A549 (cell line): ENCODE measurements at regions not wholly inside any gene's neighbourhood (a gene's known extent, or its start where the extent isn't known, plus 50 kb on each side); places are given as distances from the start of the nearest gene placed in this dataset.

Experiments
- ATAC-seq, 2 experiments: fragments of 200-7000 bp in 1 of 2; fragments of >200 bp in 1 of 2; cut with Nextera tagmentation in 1 of 2; cut with Tn5 transposase in 1 of 2; 3 replicates each; pipeline versions ENCODE4 v1.8.0 to v1.9.1; 2018 to 2020; ENCODE audit warnings: mild to moderate bottlenecking in 1 of 2, moderate library complexity in 1 of 2
- CTCF ChIA-PET: fragments of 300-600 bp; sonication (Branson Sonifier 250); formaldehyde crosslinking; extraction: SDS; loops from one replicate; lab custom pipeline; 2021; ENCODE audit warnings: antibody characterized with exemption, inconsistent platforms; lab: Yijun Ruan, JAX
- POLR2A ChIA-PET: fragments of 350-600 bp; formaldehyde crosslinking; extraction: SDS; loops from one replicate; lab custom pipeline; 2021; ENCODE audit warnings: antibody characterized with exemption, inconsistent platforms; lab: Yijun Ruan, JAX
- DNase-seq, 2 experiments: peaks; one replicate each; pipeline versions ENCODE4 v3.0.0 to v3.0.0-alpha.2; 2011 to 2016; ENCODE audit warnings: low read depth in 1 of 2, low spot score in 1 of 2
- FAIRE-seq: peaks from 2 replicates; lab custom pipeline; 2011; peaks lifted over from hg19 to GRCh38; lab: Jason Lieb, UNC
- H3K27ac ChIP-seq, 2 experiments: fragments of >200 bp; sonication (Bioruptor Twin); formaldehyde crosslinking; 3 replicates each; pipeline ENCODE4 v1.5.1; 2016 to 2017
- H3K4me1 ChIP-seq: fragments of >200 bp; sonication (Bioruptor Twin); formaldehyde crosslinking; 3 replicates; pipeline ENCODE4 v1.6.1; 2016
- H3K4me2 ChIP-seq: fragments of >200 bp; sonication (Bioruptor Twin); formaldehyde crosslinking; 3 replicates; pipeline ENCODE4 v1.6.1; 2016
- H3K4me3 ChIP-seq: fragments of >200 bp; sonication (Bioruptor Twin); formaldehyde crosslinking; 3 replicates; pipeline ENCODE4 v1.5.1; 2016
- H3K9me3 ChIP-seq: fragments of >200 bp; sonication (Bioruptor Twin); formaldehyde crosslinking; 3 replicates; pipeline ENCODE4 v1.6.1; 2016
- ATOH8 ChIP-seq: fragments of 250-450 bp; sonication (Bioruptor Pico); IDR thresholded peaks from 2 replicates; pipeline ENCODE4 v1.5.0; 2020; ENCODE audit warnings: low read depth, mild to moderate bottlenecking, moderate library complexity
- CBX8 ChIP-seq: fragments of 200-600 bp; sonication (generic); IDR thresholded peaks from 2 replicates; pipeline ENCODE4 v1.6.1; 2016
- EP300 ChIP-seq, 2 experiments: fragments of >200 bp; sonication (Bioruptor Twin); formaldehyde crosslinking; IDR thresholded peaks; 2 replicates in 1 of 2; 3 replicates in 1 of 2; pipeline ENCODE4 v1.6.1; 2016 to 2017
- ESRRA ChIP-seq: fragments of 150-350 bp; IDR thresholded peaks from 2 replicates; pipeline ENCODE4 v1.6.1; 2014; ENCODE audit warnings: mild to moderate bottlenecking, low read length, borderline replicate concordance
- FOSB ChIP-seq: fragments of 250-450 bp; sonication (Bioruptor Pico); IDR thresholded peaks from 2 replicates; pipeline ENCODE4 v1.5.0; 2020; ENCODE audit warnings: mild to moderate bottlenecking, moderate library complexity
- FOSL2 ChIP-seq, 2 experiments: fragments of 450-650 bp in 1 of 2; fragments of >200 bp in 1 of 2; sonication (Bioruptor Twin) in 1 of 2; formaldehyde crosslinking; IDR thresholded peaks; 2 replicates each; pipeline versions ENCODE4 v1.5.0 to v1.6.1; 2016 to 2020; ENCODE audit warnings: mild to moderate bottlenecking in 1 of 2, moderate library complexity in 1 of 2
- FOXS1 ChIP-seq: fragments of 250-450 bp; sonication (Bioruptor Pico); IDR thresholded peaks from 2 replicates; pipeline ENCODE4 v1.5.0; 2020; ENCODE audit warnings: mild to moderate bottlenecking, moderate library complexity
- GATA3 ChIP-seq: IDR thresholded peaks from 2 replicates; pipeline ENCODE4 v1.6.1; 2012; ENCODE audit warnings: borderline replicate concordance
- HDAC2 ChIP-seq: fragments of 200-600 bp; sonication (generic); IDR thresholded peaks from 2 replicates; pipeline ENCODE4 v1.6.1; 2016
- HOXB13 ChIP-seq: fragments of 250-450 bp; sonication (Bioruptor Pico); IDR thresholded peaks from 2 replicates; pipeline ENCODE4 v1.5.0; 2020; ENCODE audit warnings: low read depth, mild to moderate bottlenecking, moderate library complexity
- HOXB5 ChIP-seq: fragments of 250-450 bp; sonication (Bioruptor Pico); IDR thresholded peaks from 2 replicates; pipeline ENCODE4 v1.5.0; 2020; ENCODE audit warnings: mild to moderate bottlenecking, moderate library complexity
- JUN ChIP-seq, 2 experiments: fragments of >200 bp; sonication (Bioruptor Twin); formaldehyde crosslinking; IDR thresholded peaks; 2 replicates in 1 of 2; 3 replicates in 1 of 2; pipeline ENCODE4 v1.6.1; 2016 to 2017
- MAFK ChIP-seq: fragments of 450-650 bp; IDR thresholded peaks from 2 replicates; pipeline ENCODE4 v1.6.1; 2014; ENCODE audit not compliant: partially characterized antibody
- NFE2L2 ChIP-seq: fragments of 150-350 bp; conservative IDR thresholded peaks from 2 replicates; pipeline ENCODE4 v1.6.1; 2014; ENCODE audit warnings: low read length
- NPAS2 ChIP-seq: fragments of 250-450 bp; sonication (Bioruptor Pico); IDR thresholded peaks from 2 replicates; pipeline ENCODE4 v1.8.0; 2022; ENCODE audit warnings: mild to moderate bottlenecking, moderate library complexity, borderline replicate concordance
- PBX3 ChIP-seq: IDR thresholded peaks from 2 replicates; pipeline ENCODE4 v1.6.1; 2012
- PHF8 ChIP-seq: fragments of 200-600 bp; sonication (generic); IDR thresholded peaks from 2 replicates; pipeline ENCODE4 v1.6.1; 2016; ENCODE audit warnings: low read depth, mild to moderate bottlenecking, antibody characterized with exemption, moderate library complexity, borderline replicate concordance
- POLR2AphosphoS2 ChIP-seq: conservative IDR thresholded peaks from 2 replicates; pipeline ENCODE4 v1.6.1; 2012; ENCODE audit warnings: low read length, improper control_type of control experiment, inconsistent platforms
- RAD21 ChIP-seq, 2 experiments: fragments of >200 bp in 1 of 2; sonication (Bioruptor Twin) in 1 of 2; formaldehyde crosslinking in 1 of 2; IDR thresholded peaks in 1 of 2; conservative IDR thresholded peaks in 1 of 2; 2 replicates in 1 of 2; 3 replicates in 1 of 2; pipeline ENCODE4 v1.6.1; 2012 to 2018; ENCODE audit warnings: inconsistent platforms in 1 of 2
- SREBF2 ChIP-seq: fragments of 450-650 bp; IDR thresholded peaks from 2 replicates; pipeline ENCODE4 v1.6.1; 2014; ENCODE audit warnings: mild to moderate bottlenecking, moderate library complexity
- TP53 ChIP-seq: fragments of 250-450 bp; sonication (Bioruptor Pico); IDR thresholded peaks from 2 replicates; pipeline ENCODE4 v1.5.0; 2021; ENCODE audit warnings: mild to moderate bottlenecking, moderate library complexity
- ZC3H11A ChIP-seq: fragments of 450-650 bp; IDR thresholded peaks from 2 replicates; pipeline ENCODE4 v1.6.1; 2014; ENCODE audit warnings: antibody characterized with exemption, mild to moderate bottlenecking
- ZNF302 ChIP-seq: fragments of 250-450 bp; sonication (Bioruptor Pico); IDR thresholded peaks from 2 replicates; pipeline ENCODE4 v1.9.0; 2021; ENCODE audit warnings: inconsistent platforms, mild to moderate bottlenecking, moderate library complexity
- WGBS: methylation state at CpG from one replicate; pipeline ENCODE4 v1.1.6; 2017; ENCODE audit errors: missing lambda C conversion rate; 5-methylcytosine and 5-hydroxymethylcytosine counted together

- TF ChIP-seq HOXB13 (CRISPR knock-in tag): no peak
Measured at GRCh38 chr22:22072169-22072836, 89.7 kb upstream of the TOP3B start (continued).

GRCh38 chr22:22071455-22071854 is 88.9 kb upstream of the TOP3B start:
- Histone ChIP-seq H3K4me1 (peaks cover 18% of the 10 kb centered on the region; the same call in 2 of the 3 replicates), H3K27ac (no peak overlapping the region), H3K4me3 (no peak overlapping the region), H3K9me3 (no peaks in the 10 kb centered on the region), H3K4me2 (no peak overlapping the region)
- ATAC-seq (no peak), FAIRE-seq (no peak), DNase-seq (no peak)
- CTCF ChIA-PET: interaction anchor here (0.6 to 1.0 kb wide), 3 partner anchors 11 to 379 kb away, joined by 3 to 4 read pairs (median 3); no protein-coding TSS in a partner anchor
- 100% methylated on average over 2 of the region's 2 CpGs for WGBS
- POLR2A ChIA-PET: no interaction called here
- TF ChIP-seq ZC3H11A (no peak), JUN (IDR thresholded peaks at IDR 0.05) (no peak), FOSL2 (IDR thresholded peaks at IDR 0.05) (no peak), FOSL2 (CRISPR knock-in tag; IDR thresholded peaks at IDR 0.05) (no peak), PBX3 (no peak), SREBF2 (no peak), ATOH8 (no peak)

GRCh38 chr22:22070371-22070824 is 87.8 kb upstream of the TOP3B start:
- no peak overlapping the region for H3K27ac ChIP-seq
- TF ChIP-seq FOSB: no peak
- TF ChIP-seq, all 56 proteins: peak for 0
- Histone ChIP-seq H3K4me3 (no peak overlapping the region), H3K4me2 (no peak overlapping the region), H3K9me3 (no peaks in the 10 kb centered on the region), H3K4me1 (peaks cover 16% of the 10 kb centered on the region; the same call in 2 of the 3 replicates)
- CTCF ChIA-PET: interaction anchor here (1.2 kb wide), 1 partner anchor 9 kb away, joined by 7 read pairs; no protein-coding TSS in a partner anchor
- POLR2A ChIA-PET: no interaction called here
- ATAC-seq (no peak), DNase-seq (no peak), FAIRE-seq (no peak)
- WGBS: 18% methylated on average over 2 of the region's 2 CpGs

- Histone ChIP-seq H3K4me2 (no peak overlapping the region), H3K27ac (no peak overlapping the region), H3K9me3 (no peaks in the 10 kb centered on the region), H3K4me1 (peaks cover 9% of the 10 kb centered on the region; the same call in 2 of the 3 replicates), H3K4me3 (no peak overlapping the region)
- DNase-seq: no peak
- TF ChIP-seq ATOH8 (no peak), HOXB5 (no peak), PHF8 (no peak), HDAC2 (no peak), NFE2L2 (no peak), NPAS2 (CRISPR knock-in tag) (no peak), CBX8 (no peak), EP300 (IDR thresholded peaks at IDR 0.05) (no peak), ZNF302 (CRISPR knock-in tag) (no peak), POLR2AphosphoS2 (no peak), FOSB (no peak), ESRRA (no peak), PBX3 (no peak), FOXS1 (CRISPR knock-in tag) (no peak), RAD21 (conservative IDR thresholded peaks at IDR 0.05 in 1 of 2, IDR thresholded peaks at IDR 0.05 in 1 of 2) (no peak), GATA3 (no peak), MAFK (no peak), TP53 (CRISPR knock-in tag) (no peak)
- no peak for ATAC-seq
- ChIA-PET CTCF (interaction anchor here (1.2 kb wide), 1 partner anchor 8 kb away, joined by 7 read pairs; no protein-coding TSS in a partner anchor), POLR2A (no interaction called here)
- FAIRE-seq: no peak
- WGBS: 46% methylated on average over 6 of the region's 6 CpGs
Measured at GRCh38 chr22:22069450-22070370, 87.1 kb upstream of the TOP3B start.
